Renal cortical epithelial cell (primary cell): ENCODE measurements at regions not wholly inside any gene's neighbourhood (a gene's known extent, or its start where the extent isn't known, plus 50 kb on each side); places are given as distances from the start of the nearest gene placed in this dataset.

ENCODE experiments used
- DNase-seq: peaks from one replicate; pipeline ENCODE4 v3.0.0-alpha.2; 2011; ENCODE audit warnings: low read depth

GRCh38 chr9:26313108-26313507 is 579.5 kb downstream of the CAAP1 start:
- DNase-seq = no peak

GRCh38 chr9:26311463-26311995 is 581.1 kb downstream of the CAAP1 start:
- no peak for DNase-seq

DNA sequence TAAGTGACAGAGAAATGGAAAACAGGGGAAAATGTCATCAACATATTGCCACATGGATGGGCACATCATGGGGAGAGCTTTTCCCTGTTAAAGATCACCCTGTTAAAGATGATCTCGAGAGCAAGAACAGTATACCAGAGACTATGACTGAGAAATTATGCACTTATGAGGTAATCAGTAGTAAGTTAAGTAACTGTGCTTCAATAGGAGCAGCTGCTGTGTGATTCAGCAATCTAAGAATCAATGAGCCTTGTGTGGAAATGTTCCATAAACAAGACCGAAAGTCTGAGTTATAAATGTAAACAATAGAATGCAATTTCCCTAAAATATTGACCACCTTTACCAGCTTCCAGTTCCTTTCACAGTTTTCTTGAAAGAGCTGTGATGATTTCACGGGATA is 582.3 kb downstream of the CAAP1 start:
- peak; percentile 50 for DNase-seq

DNA sequence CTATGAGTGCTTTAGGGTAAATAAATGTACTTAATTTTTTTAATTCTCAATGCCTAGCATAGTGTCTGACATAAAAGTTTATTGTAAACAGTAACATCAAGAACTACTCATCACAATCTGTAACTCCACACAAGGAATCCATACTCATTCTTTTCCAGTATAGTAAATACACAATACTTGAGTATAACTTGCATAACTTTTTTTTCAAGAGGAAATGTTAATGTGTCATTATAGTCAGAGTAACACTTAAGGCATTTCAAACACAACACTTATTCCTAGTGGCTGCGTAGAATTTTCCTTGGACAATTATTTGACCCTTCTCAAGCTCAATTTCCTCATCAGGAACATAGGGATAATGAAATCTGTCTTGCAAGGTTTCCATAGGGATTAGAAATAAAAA is 584.3 kb downstream of the CAAP1 start:
- no peak for DNase-seq

- DNase-seq = peak; percentile 19
These were observed 590.9 kb downstream of the CAAP1 start for GRCh38 chr9:26301659-26302058.

DNA sequence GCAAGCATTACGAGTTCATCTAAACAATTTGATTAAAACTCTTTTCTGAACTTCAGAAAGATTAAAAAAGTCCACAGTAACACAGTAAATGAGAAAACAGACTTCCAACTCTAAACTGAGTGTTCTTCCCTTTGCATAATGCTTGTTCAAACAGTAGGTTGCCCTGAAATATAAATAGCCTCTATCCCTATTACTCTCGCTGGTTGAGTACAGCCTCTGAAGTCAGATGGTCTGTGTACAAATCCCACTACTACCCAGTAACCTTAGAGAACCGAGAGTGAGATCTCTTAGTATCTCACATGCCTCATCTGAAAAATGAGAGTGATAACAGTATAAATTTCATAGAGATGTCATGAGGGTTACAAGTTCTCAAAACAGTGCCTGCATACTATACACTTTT is 591.6 kb downstream of the CAAP1 start:
- DNase-seq = no peak

- peak; percentile 29 for DNase-seq
These were observed 595.6 kb downstream of the CAAP1 start for GRCh38 chr9:26296910-26297572.

DNA sequence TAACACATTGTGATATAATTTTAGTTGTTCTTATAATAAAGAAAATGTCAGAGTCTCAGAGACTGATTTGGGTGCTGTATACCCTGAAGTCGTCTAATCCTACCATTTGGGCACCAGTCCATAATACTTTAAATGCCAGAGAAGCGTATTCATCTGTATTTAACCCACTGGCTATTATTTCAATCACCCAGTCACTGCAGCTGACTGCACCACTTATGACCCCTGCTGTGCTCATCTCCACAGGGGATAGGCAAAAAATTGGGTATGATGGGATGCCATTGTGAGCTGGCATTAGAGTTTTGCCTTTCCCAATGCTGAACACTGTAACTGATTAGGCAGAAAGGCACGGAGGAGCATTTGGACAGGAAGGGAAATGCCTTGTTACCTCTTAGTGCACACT is 599.7 kb downstream of the CAAP1 start:
- DNase-seq = peak; percentile 72

DNA sequence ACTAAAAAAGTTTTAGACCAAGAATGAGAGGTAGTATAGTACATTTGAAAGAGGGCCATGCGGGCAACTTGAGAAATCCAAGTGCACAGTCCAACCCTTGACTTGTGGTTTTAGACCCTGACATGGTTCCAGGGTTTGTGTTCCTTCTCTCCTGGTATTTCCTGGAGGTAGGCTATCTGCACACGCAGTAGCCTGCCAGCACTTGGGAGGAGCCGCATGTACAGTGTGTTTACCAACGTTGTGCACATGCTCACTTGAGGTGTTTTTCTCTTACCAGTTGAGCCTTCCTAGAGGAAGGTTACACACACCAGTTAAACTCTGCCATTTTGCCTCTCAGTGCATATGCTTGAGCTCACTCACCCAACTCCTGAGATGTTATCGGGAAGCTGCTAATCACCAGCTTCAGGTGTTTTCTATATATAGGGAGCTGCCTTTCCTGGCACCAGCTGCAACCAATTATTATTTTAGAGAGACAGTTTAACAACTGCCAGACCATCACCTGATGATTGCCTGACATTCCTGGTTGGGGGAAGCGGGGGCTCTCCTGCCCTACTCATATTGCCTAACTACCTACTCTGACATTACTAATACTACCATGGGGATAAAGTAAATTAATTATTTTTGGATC is 593.4 kb upstream of the TUSC1 start:
- DNase-seq = peak; percentile 4

DNA sequence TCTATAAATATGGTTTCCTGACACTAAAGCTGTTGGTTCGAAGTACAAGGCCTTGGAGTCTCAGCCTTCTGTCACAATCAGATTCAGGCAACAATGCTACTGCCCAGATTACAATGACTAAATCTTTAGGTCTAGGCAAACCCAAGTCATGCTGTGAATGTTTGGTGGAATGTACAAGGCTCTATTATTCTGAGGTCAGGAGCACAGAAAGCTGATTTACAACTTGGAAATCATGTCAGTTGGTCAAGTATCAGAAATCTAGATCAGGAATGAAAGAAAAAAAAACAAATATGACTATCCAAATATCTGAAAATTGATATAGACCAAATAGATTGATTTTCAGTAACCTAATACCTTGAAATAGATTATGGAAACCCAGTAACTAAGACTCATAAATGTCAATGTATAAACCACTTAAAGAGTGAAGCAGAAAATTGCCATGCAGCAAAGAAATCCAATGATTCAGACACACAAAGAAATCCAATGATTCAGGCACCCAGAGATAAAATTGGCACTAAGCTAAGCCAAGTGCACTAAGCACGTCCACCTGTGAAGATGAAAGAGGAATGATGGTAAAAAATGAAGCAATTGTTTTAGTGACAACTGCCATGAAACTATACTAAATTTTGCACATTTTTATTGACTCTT is 588.0 kb upstream of the TUSC1 start:
- DNase-seq = peak; percentile 13

DNA sequence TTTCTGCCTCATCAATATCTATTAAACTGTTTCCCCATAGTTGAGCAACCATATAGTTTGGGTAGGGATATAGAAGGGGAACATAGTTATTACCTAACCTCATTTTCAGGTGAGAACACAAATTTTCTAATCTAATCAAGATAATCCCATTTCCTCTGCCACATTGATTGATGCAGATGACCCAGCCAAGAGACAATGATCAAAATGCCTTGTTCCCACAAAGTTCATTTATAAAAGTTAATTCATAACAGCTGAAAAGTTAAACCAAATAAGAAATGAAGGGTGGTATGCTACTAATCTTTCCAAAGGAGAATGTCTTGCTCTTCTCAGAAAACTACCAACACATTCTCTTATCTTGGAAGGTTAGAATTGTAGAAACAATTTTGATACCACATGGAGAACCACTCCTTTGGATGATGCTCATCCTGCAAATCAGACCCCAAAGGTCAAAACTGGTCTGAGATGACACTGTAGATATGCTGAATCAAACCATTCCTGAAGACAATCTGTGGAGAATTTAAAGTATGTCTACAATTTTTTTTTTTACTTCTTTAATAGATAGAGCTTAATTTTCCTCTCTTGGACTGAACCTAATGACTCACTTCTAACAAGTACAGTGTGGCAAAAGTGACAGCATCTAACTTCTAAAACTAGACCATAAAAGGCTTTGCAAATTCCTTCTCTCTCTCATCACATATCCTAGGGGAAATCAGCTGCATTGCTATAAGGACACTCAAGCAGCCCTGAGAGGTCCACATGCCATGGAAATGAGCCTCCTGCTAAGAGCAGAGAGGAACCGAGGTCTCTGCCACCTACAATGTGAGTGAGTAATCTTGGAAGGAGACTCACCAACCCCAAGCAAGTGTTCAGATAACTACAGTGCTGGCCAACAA is 586.7 kb upstream of the TUSC1 start:
- peak; percentile 80 for DNase-seq

DNA sequence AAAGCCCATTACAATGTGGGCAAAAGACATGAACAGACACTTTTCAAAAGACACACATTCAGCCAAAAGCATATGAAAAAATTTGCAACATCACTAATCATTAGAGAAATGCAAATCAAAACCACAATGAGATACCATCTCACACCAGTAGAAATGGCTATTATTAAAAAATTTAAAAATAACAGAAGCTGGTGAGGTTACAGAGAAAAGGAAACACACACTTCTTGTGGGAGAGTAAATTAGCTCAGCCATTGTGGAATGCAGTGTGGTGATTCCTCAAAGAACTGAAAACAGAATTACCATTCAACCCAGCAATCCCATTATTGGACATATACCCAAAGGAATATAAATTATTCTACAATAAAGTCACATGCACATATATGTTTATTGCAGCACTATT is 585.2 kb upstream of the TUSC1 start:
- no peak for DNase-seq

DNA sequence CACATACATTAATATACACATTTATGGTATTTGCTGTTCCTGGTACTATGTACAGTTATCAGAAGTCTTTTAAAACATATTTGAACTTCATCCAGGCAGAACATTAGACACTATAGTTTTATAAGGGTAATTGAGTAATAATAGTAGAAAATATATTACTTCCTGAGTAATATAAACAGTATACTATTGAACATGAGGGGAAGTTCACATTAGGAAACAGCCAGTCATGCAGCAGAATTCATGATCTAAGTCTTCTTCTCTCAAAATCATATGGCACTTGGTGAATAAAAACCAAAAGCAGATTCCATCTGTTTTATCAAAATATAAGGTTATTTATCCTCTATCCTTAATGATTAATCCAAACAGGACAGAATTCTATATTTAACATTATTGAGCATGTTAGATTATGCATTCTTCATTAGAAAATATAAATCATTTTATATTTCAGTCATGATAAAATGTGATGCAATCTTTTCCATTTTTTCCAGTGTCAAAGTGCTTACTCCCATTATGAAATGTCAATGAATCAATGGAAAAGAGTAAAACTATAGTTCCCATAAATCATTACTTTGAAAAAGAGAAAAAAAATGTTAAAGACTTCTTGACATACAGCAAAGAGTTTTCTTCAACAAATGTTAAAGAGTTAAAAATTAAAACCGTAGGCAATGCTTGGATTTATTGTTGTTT is 584.3 kb upstream of the TUSC1 start:
- no peak for DNase-seq

- peak; percentile 84 for DNase-seq
These were observed 583.5 kb upstream of the TUSC1 start for GRCh38 chr9:26261503-26262330.

GRCh38 chr9:26260238-26260637 is 582.0 kb upstream of the TUSC1 start:
- DNase-seq = peak; percentile 23

- DNase-seq = no peak
These were observed 569.6 kb upstream of the TUSC1 start for GRCh38 chr9:26247861-26248260.

GRCh38 chr9:26244661-26245451 is 566.6 kb upstream of the TUSC1 start:
- peak; percentile 76 for DNase-seq

DNA sequence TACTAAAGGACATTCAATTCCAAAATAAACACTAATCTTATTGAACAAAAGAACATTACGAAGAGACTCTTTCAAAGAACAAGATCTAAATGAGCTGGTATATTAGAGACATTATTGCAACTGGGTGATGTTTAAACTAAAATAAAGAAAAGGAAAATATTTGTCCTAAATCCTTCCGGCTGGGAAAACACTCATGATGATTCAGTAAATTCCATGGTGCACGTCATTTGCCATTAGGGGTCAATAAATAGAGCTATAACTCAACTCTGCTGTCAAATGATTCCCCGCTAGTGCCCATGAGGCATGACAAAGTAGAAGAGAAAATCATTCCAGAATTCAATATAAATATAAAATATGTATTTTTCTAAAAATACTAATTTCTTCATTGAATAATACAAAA is 565.5 kb upstream of the TUSC1 start:
- peak; percentile 67 for DNase-seq

DNA sequence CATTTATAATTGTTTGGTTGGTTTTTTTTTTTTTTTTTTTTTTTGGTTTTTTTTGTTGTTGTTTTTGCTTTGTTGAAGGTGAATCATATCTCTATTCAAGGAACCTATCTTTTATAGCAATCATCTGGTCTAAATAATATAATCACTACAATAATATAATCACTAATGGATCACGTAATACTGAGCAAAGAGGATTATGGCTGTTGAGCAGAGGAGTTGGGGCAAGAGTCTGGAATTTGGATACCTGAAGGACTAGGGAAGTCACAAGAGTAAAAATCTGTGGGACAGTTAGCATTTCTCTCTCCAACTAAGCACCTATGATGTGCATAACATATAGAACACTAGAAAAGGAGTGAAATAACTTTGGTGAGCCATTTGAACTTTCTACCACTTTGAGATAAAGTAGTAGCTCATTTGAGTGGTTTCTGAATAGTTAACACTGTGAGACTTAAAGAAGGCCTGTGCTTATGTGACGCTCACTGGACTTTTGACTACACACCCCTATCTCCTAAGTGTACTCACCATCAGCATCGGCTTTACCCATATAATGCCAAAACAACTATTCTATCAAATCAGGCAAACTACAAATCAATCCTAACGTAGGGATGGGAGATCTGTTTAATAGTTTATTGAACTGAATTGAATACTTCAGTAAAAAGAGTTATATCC is 564.9 kb upstream of the TUSC1 start:
- no peak for DNase-seq
